Activated CD4-positive, alpha-beta T cell treated with anti-CD3 and anti-CD28 coated beads for 48 hours (primary cell): ENCODE measurements at regions not wholly inside any gene's neighbourhood (a gene's known extent, or its start where the extent isn't known, plus 50 kb on each side); places are given as distances from the start of the nearest gene placed in this dataset.
"Not testable (repeated sequence)": the region's sequence is repeated elsewhere in the genome, so short reads cannot be mapped to it uniquely, and the experiment has no call there.

ENCODE experiments used
- DNase-seq: peaks from one replicate; pipeline ENCODE4 v3.0.0-alpha.2; 2020

DNA sequence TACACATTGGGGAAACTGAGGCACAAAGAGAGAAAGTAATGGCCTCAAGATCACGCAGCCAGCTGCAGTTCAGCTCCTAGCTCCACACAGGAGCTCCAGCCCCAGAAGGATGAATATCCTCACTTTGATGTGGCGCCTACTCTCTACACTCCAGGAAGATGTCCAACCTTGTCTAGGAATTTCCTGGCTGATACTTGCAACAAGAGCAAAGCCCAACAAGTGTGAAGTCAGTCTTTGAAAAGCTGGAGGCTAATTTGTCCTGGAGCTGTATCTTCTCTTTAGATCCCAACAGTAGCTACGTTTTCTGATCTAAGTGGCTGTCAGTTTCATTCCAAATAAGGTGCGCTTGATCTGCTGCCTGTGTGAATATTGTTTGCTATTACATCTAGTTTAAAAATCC is 344.9 kb downstream of the PTPRU start:
- no peak for DNase-seq

DNA sequence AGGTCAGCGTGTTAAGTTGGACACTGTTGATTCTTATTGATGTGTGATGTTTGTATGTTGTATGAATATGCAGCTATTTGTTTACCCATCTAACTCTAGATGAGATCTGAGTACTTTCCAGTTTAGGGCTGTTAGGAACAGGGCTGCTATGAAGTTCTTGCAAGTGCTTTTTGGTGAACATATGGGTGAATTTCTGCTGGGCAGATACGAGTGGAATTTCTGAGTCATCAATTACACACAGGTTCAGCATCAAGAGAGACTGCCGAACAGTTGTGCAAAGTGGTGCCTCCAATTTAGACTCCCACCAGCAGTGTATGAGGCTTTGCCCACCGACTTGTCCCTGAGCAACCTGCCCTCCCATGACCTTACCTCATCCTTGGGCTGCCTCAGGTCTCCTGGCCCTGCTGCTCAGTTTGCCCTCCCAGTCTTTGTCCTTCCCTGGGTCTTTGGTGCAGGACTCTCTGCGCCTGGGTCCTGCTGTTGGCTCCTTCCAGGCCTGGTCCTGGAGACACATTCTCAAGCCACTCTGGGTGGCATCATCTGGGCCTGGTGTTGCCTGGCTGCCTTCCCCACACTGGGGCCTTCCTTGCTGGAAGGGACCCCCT is 343.6 kb downstream of the PTPRU start:
- DNase-seq = no peak

DNA sequence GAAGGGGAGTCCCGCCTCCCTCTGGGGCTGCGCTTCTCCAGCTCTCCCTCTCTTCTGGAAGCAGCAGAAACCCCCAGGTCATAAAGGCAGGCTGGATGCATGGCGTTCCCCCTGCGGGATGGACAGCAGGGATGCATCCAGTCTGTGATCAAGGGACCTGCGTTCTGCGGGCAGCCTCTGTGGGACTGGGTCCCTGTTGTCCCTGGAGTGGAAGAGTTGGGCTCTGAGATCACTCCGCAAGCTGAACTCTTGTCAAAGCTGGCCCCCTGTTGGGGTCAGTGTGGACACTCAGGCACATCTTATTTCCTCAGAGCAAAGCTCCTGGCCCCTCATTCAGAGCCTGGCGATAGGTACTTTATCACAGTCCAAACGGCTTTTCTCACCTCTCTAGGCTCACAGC is 341.2 kb downstream of the PTPRU start:
- DNase-seq = no peak

- no peak for DNase-seq
Measured at GRCh38 chr1:29576510-29576909, 340.2 kb downstream of the PTPRU start.

- DNase-seq = no peak
Measured at GRCh38 chr1:29575826-29576225, 339.5 kb downstream of the PTPRU start.

- no peak for DNase-seq
Measured at GRCh38 chr1:29575277-29575676, 339.0 kb downstream of the PTPRU start.

GRCh38 chr1:29574871-29575270 is 338.5 kb downstream of the PTPRU start:
- no peak for DNase-seq

GRCh38 chr1:29569971-29570634 is 333.8 kb downstream of the PTPRU start:
- DNase-seq = no peak

- DNase-seq = no peak
Measured at GRCh38 chr1:29567257-29567656, 330.9 kb downstream of the PTPRU start.

DNA sequence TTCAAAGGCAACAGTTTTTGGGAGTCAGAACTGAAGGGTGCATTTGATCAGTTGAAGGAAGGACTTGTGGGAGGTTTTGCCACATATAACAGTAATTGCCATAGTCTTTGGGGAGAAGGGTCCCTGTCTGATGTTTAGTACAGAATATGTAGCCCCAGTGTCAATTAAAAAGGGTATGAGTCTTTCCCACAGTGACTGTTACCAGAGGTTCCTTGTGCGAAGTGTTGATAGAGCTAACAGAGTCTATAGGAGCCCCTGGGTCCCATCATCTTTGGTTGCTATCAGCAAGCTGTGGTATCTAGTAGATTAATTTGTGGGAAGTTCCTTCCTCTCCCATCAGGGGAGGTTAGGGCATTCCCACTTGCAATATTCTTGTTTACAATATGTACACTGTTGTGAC is 329.2 kb downstream of the PTPRU start:
- DNase-seq = no peak

DNA sequence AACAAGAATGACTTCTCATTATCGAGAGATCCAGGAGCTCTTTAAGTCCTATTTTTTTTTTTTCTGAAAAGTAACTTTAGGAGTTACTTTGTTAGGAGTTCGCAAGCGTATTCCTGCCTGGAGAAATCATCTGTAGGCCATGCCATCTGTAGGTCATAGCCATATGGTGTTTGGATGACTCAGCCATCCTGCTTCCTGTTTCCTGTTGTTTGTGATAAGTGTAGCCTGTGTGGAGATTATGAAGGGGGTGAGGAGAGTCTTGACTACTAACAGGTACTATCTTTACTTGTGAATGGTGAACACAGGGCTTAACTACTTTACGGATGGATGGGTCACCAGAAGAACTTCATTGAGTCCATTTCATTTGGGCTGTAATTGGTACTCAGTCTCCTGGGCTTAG is 327.2 kb downstream of the PTPRU start:
- DNase-seq = no peak

DNA sequence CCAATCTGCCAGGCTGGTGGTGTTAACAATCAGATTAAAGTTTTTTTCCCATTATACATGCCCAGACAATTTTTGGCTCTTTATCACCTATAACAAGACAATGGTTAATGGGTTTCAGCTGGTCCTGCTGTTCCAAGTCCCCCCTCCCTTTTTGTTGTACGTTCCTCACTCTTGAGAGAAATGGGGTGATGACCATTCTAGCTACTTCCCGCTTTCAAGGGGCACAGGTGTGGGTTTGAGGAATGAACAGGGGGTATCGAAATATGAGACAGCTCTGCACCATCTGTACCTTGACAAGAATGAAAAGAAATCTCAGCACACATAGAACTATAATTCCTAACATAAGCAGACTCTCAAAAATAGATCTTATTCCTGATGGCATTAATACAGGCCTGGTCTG is 326.8 kb downstream of the PTPRU start:
- DNase-seq = no peak

DNA sequence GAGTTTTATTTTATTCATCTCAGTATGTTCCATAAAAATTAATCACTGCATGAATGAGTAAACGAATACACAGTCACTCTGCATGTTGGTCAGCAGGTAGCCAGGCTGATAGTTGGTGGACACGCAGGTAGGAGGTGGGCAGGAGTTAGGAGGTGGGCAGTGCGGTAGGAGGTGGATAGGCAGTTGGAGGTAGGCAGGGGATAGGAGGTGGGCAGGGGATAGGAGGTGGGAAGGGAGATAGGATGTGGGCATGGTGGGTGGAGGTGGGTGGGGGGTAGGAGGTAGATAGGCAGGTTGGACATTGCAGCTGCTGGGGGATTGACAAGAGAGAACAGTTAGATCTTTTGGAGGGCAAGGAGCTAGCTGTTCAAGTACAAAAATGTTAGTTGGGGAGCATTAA is 322.7 kb downstream of the PTPRU start:
- DNase-seq = no peak

- no peak for DNase-seq
Measured at GRCh38 chr1:29557701-29558600, 321.6 kb downstream of the PTPRU start.

DNA sequence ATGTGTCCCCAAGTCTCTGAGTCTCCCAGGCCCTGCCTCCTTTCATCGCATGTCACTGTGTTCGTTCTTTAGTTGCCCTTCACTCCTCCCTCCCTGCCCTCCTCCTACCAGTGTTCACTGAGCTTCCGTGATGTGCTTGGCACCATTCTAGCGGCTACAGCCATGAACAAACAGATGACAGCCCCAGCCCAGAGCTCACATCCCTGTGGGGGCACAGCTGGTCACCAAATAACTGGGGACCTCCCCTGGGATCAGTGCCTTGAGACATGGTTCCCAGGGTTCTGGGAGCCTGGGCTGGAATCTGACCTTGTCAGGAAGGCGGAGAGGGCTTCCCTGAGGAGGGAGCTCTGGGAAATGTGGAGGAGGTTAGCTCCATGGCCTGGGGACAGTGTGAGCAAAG is 320.7 kb downstream of the PTPRU start:
- no peak for DNase-seq

- no peak for DNase-seq
Measured at GRCh38 chr1:29556657-29557056, 320.3 kb downstream of the PTPRU start.

DNA sequence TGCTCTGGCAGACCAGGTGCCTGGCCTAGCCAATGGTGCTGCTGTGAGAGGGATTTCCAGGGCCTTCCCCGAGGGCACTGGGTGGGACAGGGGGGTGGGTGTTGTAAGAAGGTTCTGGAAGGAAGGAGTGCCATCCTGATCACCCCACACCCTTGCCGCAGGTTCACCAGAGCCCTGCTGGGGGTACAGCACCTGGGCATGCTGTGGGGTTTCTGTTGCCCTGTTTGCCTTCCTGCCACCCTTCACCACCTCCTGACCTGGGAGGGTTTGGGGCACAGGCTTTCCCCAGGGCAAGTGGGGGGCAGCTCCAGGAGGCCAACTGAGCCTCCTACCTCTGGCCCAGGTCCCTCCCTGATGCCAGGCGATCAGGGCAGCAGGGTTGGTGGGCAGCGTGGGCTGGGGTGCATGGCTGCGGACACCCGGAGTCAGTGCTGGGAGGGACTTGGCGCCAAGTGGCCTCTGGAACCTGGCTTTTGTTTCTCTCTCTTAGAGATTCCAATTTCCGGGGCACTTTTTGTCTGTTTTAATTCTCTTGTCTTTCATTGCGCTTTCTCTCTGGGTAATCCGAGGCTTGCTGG is 318.8 kb downstream of the PTPRU start:
- no peak for DNase-seq

DNA sequence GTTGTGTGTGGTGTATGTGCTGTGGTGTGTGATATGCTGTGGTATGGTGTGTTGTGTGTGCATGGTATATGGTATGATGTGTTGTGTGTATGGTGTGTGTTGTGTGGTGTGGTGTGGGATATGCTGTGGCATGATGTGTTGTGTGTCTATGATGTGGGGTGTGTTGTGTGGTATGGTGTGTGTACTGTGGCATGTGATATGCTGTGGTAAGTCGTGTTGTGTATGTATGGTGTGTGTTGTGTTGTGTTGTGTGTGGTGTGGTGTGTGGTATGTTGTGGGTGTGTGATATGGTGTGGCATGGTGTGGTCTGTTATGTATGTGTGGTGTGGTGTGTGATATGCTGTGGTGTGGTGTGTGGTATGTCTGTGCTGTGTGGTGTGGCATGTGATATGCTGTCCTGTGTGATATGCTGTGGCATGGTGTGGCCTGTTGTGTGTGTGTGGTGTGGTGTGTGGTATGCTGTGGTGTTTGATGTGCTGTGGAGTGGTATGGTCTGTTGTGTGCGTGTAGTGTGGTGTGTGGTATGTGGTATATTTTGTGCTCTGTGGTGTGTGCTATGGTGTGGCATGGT is 318.0 kb downstream of the PTPRU start:
- DNase-seq = no peak

DNA sequence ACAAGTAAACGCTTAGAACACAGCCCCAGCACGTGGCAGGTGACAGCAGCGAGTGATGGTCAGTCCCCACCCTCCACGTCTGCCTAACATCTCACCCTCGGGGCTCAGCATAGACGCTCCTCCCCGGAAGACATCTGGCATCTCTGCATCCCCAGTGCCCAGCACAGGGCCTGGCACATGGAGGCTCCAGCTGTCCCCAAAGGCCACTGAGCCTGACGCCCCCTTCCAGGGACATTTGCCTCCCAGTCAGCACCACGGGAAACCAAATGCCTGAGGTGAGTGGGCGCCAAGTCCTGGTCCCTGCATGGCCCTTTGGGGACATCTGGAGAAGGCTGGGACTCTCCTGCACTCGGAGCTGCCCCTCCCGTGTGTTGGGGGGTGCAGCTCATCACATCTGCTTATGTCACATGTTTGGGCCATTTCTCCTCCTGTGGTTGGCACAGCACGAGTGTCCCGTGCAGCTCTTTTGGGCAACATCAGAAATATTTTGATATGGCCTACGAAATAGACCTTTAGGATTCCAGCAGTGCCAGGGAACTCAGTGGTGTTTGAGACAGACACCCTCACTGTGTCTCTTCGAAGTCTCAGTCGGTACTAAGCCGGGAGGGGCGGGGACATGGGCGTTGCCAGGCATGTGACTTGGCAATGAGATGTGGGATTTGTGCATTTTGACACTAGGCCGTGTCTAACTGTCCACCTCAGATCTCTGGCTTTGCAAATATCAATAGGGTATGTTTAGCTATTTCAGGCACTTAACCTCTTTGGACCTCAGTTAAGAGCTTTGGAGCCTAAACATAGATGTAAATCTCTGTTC is 315.0 kb downstream of the PTPRU start:
- DNase-seq = no peak

GRCh38 chr1:29550119-29550841 is 314.0 kb downstream of the PTPRU start:
- no peak for DNase-seq

- not testable (repeated sequence) for DNase-seq
Measured at GRCh38 chr1:29549728-29550118, 313.4 kb downstream of the PTPRU start.

DNA sequence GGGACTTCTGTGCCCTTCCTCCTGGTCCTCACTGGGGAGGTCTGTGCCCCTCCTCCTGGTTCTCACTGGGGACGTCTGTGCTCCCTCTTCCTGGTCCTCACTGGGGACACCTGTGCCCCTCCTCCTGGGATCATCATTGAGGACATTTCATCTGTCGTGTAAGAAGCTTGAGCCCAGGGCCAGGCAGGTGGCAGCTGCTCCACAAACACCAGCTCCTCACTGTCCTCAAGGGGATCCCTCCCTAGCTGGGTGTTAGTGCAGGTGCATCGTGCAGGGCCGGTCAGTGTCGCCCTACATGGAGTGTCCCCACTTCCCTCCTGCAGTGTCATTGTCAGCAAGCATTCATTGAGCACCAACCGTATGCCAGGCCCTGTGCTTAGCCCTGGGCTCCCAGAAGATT is 312.7 kb downstream of the PTPRU start:
- no peak for DNase-seq
